Sigmoid colon (tissue), 6 donors: ENCODE measurements at regions not wholly inside any gene's neighbourhood (a gene's known extent, or its start where the extent isn't known, plus 50 kb on each side); places are given as distances from the start of the nearest gene placed in this dataset.
"Not testable (repeated sequence)": the region's sequence is repeated elsewhere in the genome, so short reads cannot be mapped to it uniquely, and the experiment has no call there.

ENCODE experiments used
- DNase-seq: peaks from one replicate; pipeline ENCODE4 v3.0.0-alpha.2; 2019
- H3K27ac ChIP-seq, 4 donors: fragments of 200-600 bp; sonication (generic); one replicate each; pipeline ENCODE4 v1.5.1; 2016 to 2019; ENCODE audit warnings: mild to moderate bottlenecking in 1 of 4
- H3K27me3 ChIP-seq, 3 donors: fragments of 200-600 bp; sonication (generic); one replicate each; pipeline ENCODE4 v1.5.1; 2019; ENCODE audit warnings: mild to moderate bottlenecking in 1 of 3
- H3K36me3 ChIP-seq, 4 donors: fragments of 200-600 bp; sonication (generic); one replicate each; pipeline ENCODE4 v1.5.1; 2016 to 2019
- H3K4me1 ChIP-seq, 4 donors: fragments of 200-600 bp; sonication (generic); one replicate each; pipeline ENCODE4 v1.5.1; 2017 to 2019
- H3K4me3 ChIP-seq, 4 donors: fragments of 200-600 bp; sonication (generic); one replicate each; pipeline ENCODE4 v1.5.1; 2017 to 2019; ENCODE audit warnings: mild to moderate bottlenecking in 2 of 4, moderate library complexity in 1 of 4
- H3K9me3 ChIP-seq, 4 donors: fragments of 200-600 bp in 3 of 4; sonication (generic) in 3 of 4; one replicate each; pipeline versions ENCODE4 v1.5.1 to v1.6.1; 2013 to 2019
- CTCF ChIP-seq, 4 experiments: fragments of 450-650 bp in 3 of 4; fragments of 200-600 bp in 1 of 4; IDR thresholded peaks; one replicate each; pipeline ENCODE4 v1.5.1; 2016 to 2019; ENCODE audit warnings: antibody characterized with exemption in 4 of 4, mild to moderate bottlenecking in 3 of 4, moderate library complexity in 2 of 4
- EP300 ChIP-seq, 4 donors: sonication (generic); formaldehyde crosslinking; IDR thresholded peaks; one replicate each; pipeline ENCODE4 v1.6.1; 2017; ENCODE audit warnings: antibody characterized with exemption in 4 of 4
- POLR2A ChIP-seq, 2 donors: fragments of 450-650 bp; IDR thresholded peaks; one replicate each; pipeline ENCODE4 v1.6.1; 2016; ENCODE audit warnings: antibody characterized with exemption in 2 of 2, mild to moderate bottlenecking in 2 of 2, moderate library complexity in 2 of 2
- POLR2AphosphoS5 ChIP-seq, 4 donors: sonication (generic); formaldehyde crosslinking; IDR thresholded peaks; one replicate each; pipeline ENCODE4 v1.6.1; 2017; ENCODE audit warnings: antibody characterized with exemption in 4 of 4
- WGBS, 2 donors: extraction: QIAGEN DNeasy Blood & Tissue Kit; methylation state at CpG; one replicate each; pipeline ENCODE4 v1.1.7; 2013; 5-methylcytosine and 5-hydroxymethylcytosine counted together
- intact Hi-C: fragments of 100-400 bp; cut with DNase I; formaldehyde crosslinking; loops from one replicate; pipeline ENCODE4 v1.15.1; 2023
- donor health status: healthy with polysubstance abuse.
- donor health status: healthy.

- intact Hi-C loops = no loop called here
- WGBS, 2 donors = 75 to 80% methylated on average over 1 of the region's 1 CpG
- Histone ChIP-seq H3K9me3 (no peaks in the 10 kb centered on the region), H3K4me3 (no peak overlapping the region), H3K27me3 (peaks cover 0 to 3% (median 0%) of the 10 kb centered on the region in 3 donors), H3K27ac (no peak overlapping the region), H3K4me1 (no peaks in the 10 kb centered on the region), H3K36me3 (no peaks in the 10 kb centered on the region)
- TF ChIP-seq POLR2AphosphoS5 (IDR thresholded peaks at IDR 0.05) (no peak), EP300 (IDR thresholded peaks at IDR 0.05) (no peak), POLR2A (IDR thresholded peaks at IDR 0.05) (no peak), CTCF (IDR thresholded peaks at IDR 0.05) (no peak)
- DNase-seq = no peak
Observed at GRCh38 chr6:27854421-27854820, 57.8 kb downstream of the OR2B2 start.

GRCh38 chr6:27851440-27851839, 60.8 kb downstream of the OR2B2 start:
- intact Hi-C loops = no loop called here
- no peak for DNase-seq
- H3K27ac ChIP-seq = no peak overlapping the region
- H3K4me3 ChIP-seq = no peak overlapping the region
- H3K27me3 ChIP-seq = peaks cover 0 to 3% (median 0%) of the 10 kb centered on the region in 3 donors
- no peak for TF ChIP-seq POLR2AphosphoS5 (IDR thresholded peaks at IDR 0.05)
- TF ChIP-seq EP300 (IDR thresholded peaks at IDR 0.05) = no peak
- no peak for TF ChIP-seq POLR2A (IDR thresholded peaks at IDR 0.05)
- no peak for TF ChIP-seq CTCF (IDR thresholded peaks at IDR 0.05)
- no peaks in the 10 kb centered on the region for H3K36me3 ChIP-seq
- no peaks in the 10 kb centered on the region for H3K4me1 ChIP-seq
- H3K9me3 ChIP-seq = no peaks in the 10 kb centered on the region

DNA sequence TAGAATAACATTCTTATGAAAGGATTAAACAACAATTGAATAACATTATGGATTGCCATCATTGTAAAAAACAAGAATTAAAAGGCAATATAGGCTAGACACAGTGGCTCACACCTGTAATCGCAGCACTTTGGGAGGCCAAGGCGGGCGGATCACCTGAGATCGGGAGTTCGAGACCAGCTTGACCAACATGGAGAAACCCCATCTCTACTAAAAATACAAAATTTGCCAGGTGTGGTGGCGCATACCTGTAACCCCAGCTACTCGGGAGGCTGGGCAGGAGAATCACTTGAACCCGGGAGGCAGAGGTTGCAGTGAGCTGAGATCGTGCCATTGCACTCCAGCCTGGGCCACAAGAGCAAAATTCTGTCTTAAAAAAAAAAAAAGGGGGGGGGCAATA, 63.2 kb downstream of the OR2B2 start:
- 96 to 98% methylated on average over 9 of the region's 9 CpGs for WGBS, 2 donors
- H3K9me3 ChIP-seq, H3K27ac ChIP-seq, H3K4me3 ChIP-seq, H3K4me1 ChIP-seq, DNase-seq, H3K27me3 ChIP-seq, intact Hi-C loops, H3K36me3 ChIP-seq: not testable (repeated sequence)

- 96 to 97% methylated on average over 3 of the region's 3 CpGs for WGBS, 2 donors
- H3K4me3 ChIP-seq = no peak overlapping the region
- TF ChIP-seq POLR2A (IDR thresholded peaks at IDR 0.05) (no peak), POLR2AphosphoS5 (IDR thresholded peaks at IDR 0.05) (no peak), EP300 (IDR thresholded peaks at IDR 0.05) (no peak), CTCF (IDR thresholded peaks at IDR 0.05) (no peak)
- no peaks in the 10 kb centered on the region for H3K4me1 ChIP-seq
- no peak overlapping the region for H3K27ac ChIP-seq
- no peak for DNase-seq
- no peaks in the 10 kb centered on the region for H3K27me3 ChIP-seq
- no peaks in the 10 kb centered on the region for H3K36me3 ChIP-seq
- no peaks in the 10 kb centered on the region for H3K9me3 ChIP-seq
- intact Hi-C loops = no loop called here
Observed at GRCh38 chr6:27847706-27848105, 64.5 kb downstream of the OR2B2 start.

GRCh38 chr6:27840572-27840971, 71.6 kb downstream of the OR2B2 start:
- H3K27me3 ChIP-seq = peaks cover 0 to 18% (median 15%) of the 10 kb centered on the region in 3 donors
- TF ChIP-seq POLR2A (IDR thresholded peaks at IDR 0.05) (no peak), CTCF (IDR thresholded peaks at IDR 0.05) (no peak), EP300 (IDR thresholded peaks at IDR 0.05) (no peak), POLR2AphosphoS5 (IDR thresholded peaks at IDR 0.05) (no peak)
- H3K36me3 ChIP-seq = no peaks in the 10 kb centered on the region
- H3K4me3 ChIP-seq = no peak overlapping the region
- no peaks in the 10 kb centered on the region for H3K9me3 ChIP-seq
- WGBS, 2 donors = 97 to 98% methylated on average over 3 of the region's 3 CpGs
- H3K4me1 ChIP-seq = peaks cover 0 to 33% (median 17%) of the 10 kb centered on the region in 4 donors
- DNase-seq = no peak
- no peak overlapping the region for H3K27ac ChIP-seq
- intact Hi-C loops = no loop called here
